IMR-90 (cell line): ENCODE measurements at regions not wholly inside any gene's neighbourhood (a gene's known extent, or its start where the extent isn't known, plus 50 kb on each side); places are given as distances from the start of the nearest gene placed in this dataset.

Experiments
- ATAC-seq: fragments of 200-7000 bp; cut with Tn5 transposase; 2 replicates; pipeline ENCODE4 v1.9.1; 2020; ENCODE audit warnings: low read depth, mild to moderate bottlenecking, moderate library complexity
- BruUV-seq: library from RNA; stranded (reverse); fragments of 400-500 nt; replicated peaks from 2 replicates; lab custom pipeline; 2021; lab: Mats Ljungman, UMichigan
- CTCF ChIA-PET: fragments of 300-600 bp; formaldehyde crosslinking; extraction: SDS; loops from one replicate; lab custom pipeline; 2021; ENCODE audit warnings: antibody characterized with exemption; lab: Yijun Ruan, JAX
- POLR2A ChIA-PET: fragments of 300-600 bp; sonication (Branson Sonifier 250); formaldehyde crosslinking; loops from one replicate; lab custom pipeline; 2022; ENCODE audit warnings: antibody characterized with exemption; ENCODE audit not compliant: unreplicated experiment; lab: Charles Lee
- DNase-seq: peaks from one replicate; pipeline ENCODE4 v3.0.0; 2013
- H2AFZ ChIP-seq: replicated peaks from 2 replicates; pipeline ENCODE3; 2013; ENCODE audit warnings: low read length, mild to moderate bottlenecking; ENCODE audit not compliant: poor library complexity
- H2AK5ac ChIP-seq: 2 replicates; pipeline ENCODE4 v1.6.1; 2013; ENCODE audit warnings: low read depth, low read length, inconsistent platforms
- H2AK9ac ChIP-seq: replicated peaks from 2 replicates; pipeline ENCODE3; 2013; ENCODE audit warnings: mild to moderate bottlenecking, low read depth, low read length, moderate library complexity; ENCODE audit not compliant: poor library complexity
- H2BK120ac ChIP-seq: 2 replicates; pipeline ENCODE4 v1.6.1; 2013; ENCODE audit warnings: low read depth, low read length, inconsistent platforms
- H2BK15ac ChIP-seq: 3 replicates; pipeline ENCODE4 v1.6.1; 2013; ENCODE audit warnings: low read depth, low read length, inconsistent platforms
- H2BK20ac ChIP-seq: 2 replicates; pipeline ENCODE4 v1.6.1; 2013; ENCODE audit warnings: low read depth, mild to moderate bottlenecking, inconsistent platforms, low read length, moderate library complexity
- H2BK5ac ChIP-seq: 2 replicates; pipeline ENCODE4 v1.6.1; 2013; ENCODE audit warnings: mild to moderate bottlenecking, low read depth, low read length, inconsistent platforms; ENCODE audit not compliant: poor library complexity, severe bottlenecking
- H3K14ac ChIP-seq: replicated peaks from 2 replicates; pipeline ENCODE4 v1.6.1; 2013; ENCODE audit warnings: low read depth, low read length, inconsistent platforms
- H3K18ac ChIP-seq: 2 replicates; pipeline ENCODE4 v1.6.1; 2013; ENCODE audit warnings: low read depth, low read length, control low read depth
- H3K23ac ChIP-seq: 2 replicates; pipeline ENCODE4 v1.6.1; 2013; ENCODE audit warnings: low read depth, low read length, inconsistent platforms
- H3K27ac ChIP-seq: 2 replicates; pipeline ENCODE4 v1.5.1; 2013; ENCODE audit warnings: mild to moderate bottlenecking, control low read depth, low read length; ENCODE audit not compliant: insufficient read depth
- H3K27me3 ChIP-seq: 2 replicates; pipeline ENCODE4 v1.6.1; 2013; ENCODE audit warnings: low read length; ENCODE audit not compliant: control insufficient read depth, insufficient read depth
- H3K36me3 ChIP-seq: 2 replicates; pipeline ENCODE4 v1.6.1; 2013; ENCODE audit warnings: low read length, mixed read lengths; ENCODE audit not compliant: control insufficient read depth, insufficient read depth
- H3K4ac ChIP-seq: 2 replicates; pipeline ENCODE4 v1.6.1; 2013; ENCODE audit warnings: low read depth, low read length, inconsistent platforms
- H3K4me1 ChIP-seq: 2 replicates; pipeline ENCODE4 v1.6.1; 2013; ENCODE audit warnings: low read length, mixed read lengths; ENCODE audit not compliant: control insufficient read depth, insufficient read depth
- H3K4me2 ChIP-seq: 2 replicates; pipeline ENCODE4 v1.6.1; 2013; ENCODE audit warnings: low read depth, mild to moderate bottlenecking, control low read depth, low read length, moderate library complexity
- H3K4me3 ChIP-seq: 2 replicates; pipeline ENCODE4 v1.5.1; 2013; ENCODE audit warnings: low read depth, mild to moderate bottlenecking, control low read depth, low read length, moderate library complexity; ENCODE audit not compliant: insufficient read depth
- H3K56ac ChIP-seq: 2 replicates; pipeline ENCODE4 v1.6.1; 2013; ENCODE audit warnings: low read length, inconsistent platforms; ENCODE audit not compliant: insufficient read depth; ENCODE audit errors: extremely low read depth
- H3K79me1 ChIP-seq, 2 experiments: 2 replicates each; pipeline ENCODE4 v1.6.1; 2013; ENCODE audit warnings: low read length in 2 of 2, inconsistent platforms in 1 of 2, low read depth in 1 of 2
- H3K9ac ChIP-seq: 2 replicates; pipeline ENCODE4 v1.6.1; 2013; ENCODE audit warnings: low read depth, low read length, control low read depth
- H3K9me1 ChIP-seq: 2 replicates; pipeline ENCODE4 v1.6.1; 2013; ENCODE audit warnings: low read length, inconsistent platforms; ENCODE audit not compliant: insufficient read depth
- H3K9me3 ChIP-seq: 2 replicates; pipeline ENCODE4 v1.6.1; 2013; ENCODE audit warnings: low read length; ENCODE audit not compliant: control insufficient read depth, insufficient read depth
- H4K20me1 ChIP-seq: 2 replicates; pipeline ENCODE4 v1.6.1; 2013; ENCODE audit warnings: low read length, inconsistent platforms; ENCODE audit not compliant: insufficient read depth
- H4K5ac ChIP-seq: 2 replicates; pipeline ENCODE4 v1.6.1; 2013; ENCODE audit warnings: mild to moderate bottlenecking, low read depth, low read length, control low read depth
- H4K8ac ChIP-seq, 2 experiments: 2 replicates each; pipeline ENCODE4 v1.6.1; 2013; ENCODE audit warnings: low read depth in 2 of 2, low read length in 2 of 2, control low read depth in 1 of 2, inconsistent platforms in 1 of 2
- H4K91ac ChIP-seq: 2 replicates; pipeline ENCODE4 v1.6.1; 2013; ENCODE audit warnings: low read depth, low read length, inconsistent platforms; ENCODE audit not compliant: insufficient read depth
- CEBPB ChIP-seq: IDR thresholded peaks from 2 replicates; pipeline ENCODE4 v1.6.1; 2012; ENCODE audit warnings: low read depth, low read length, improper control_type of control experiment
- FOS ChIP-seq: fragments of 150-350 bp; IDR thresholded peaks from 2 replicates; pipeline ENCODE4 v1.6.1; 2016; ENCODE audit warnings: low read depth, low read length
- MAZ ChIP-seq: IDR thresholded peaks from 2 replicates; pipeline ENCODE4 v1.6.1; 2012; ENCODE audit warnings: low read depth, mild to moderate bottlenecking, low read length, improper control_type of control experiment, moderate library complexity, borderline replicate concordance
- MXI1 ChIP-seq: IDR thresholded peaks from 2 replicates; pipeline ENCODE4 v1.6.1; 2012; ENCODE audit warnings: low read depth, mild to moderate bottlenecking, low read length, moderate library complexity, borderline replicate concordance
- POLR2A ChIP-seq: IDR thresholded peaks from 2 replicates; pipeline ENCODE4 v1.6.1; 2012; ENCODE audit warnings: mild to moderate bottlenecking, low read depth, low read length
- RCOR1 ChIP-seq: IDR thresholded peaks from 2 replicates; pipeline ENCODE4 v1.6.1; 2012; ENCODE audit warnings: mild to moderate bottlenecking, low read length, improper control_type of control experiment; ENCODE audit not compliant: insufficient replicate concordance
- WGBS, 2 experiments: methylation state at CpG; one replicate each; pipeline versions ENCODE4 v1.1.5 to v1.1.7; 2013; ENCODE audit warnings: missing lambda C conversion rate in 2 of 2; ENCODE audit not compliant: insufficient read length in 1 of 2; ENCODE audit errors: extremely low coverage in 2 of 2; 5-methylcytosine and 5-hydroxymethylcytosine counted together
- dilution Hi-C: fragments of 300-500 bp; cut with HindIII; formaldehyde crosslinking; loops from one replicate; pipeline ENCODE4 v1.14.3; 2018; ENCODE audit warnings: low sequenced_read_pairs; ENCODE audit not compliant: unreplicated experiment
- in situ Hi-C: fragments of 300-500 bp; cut with MboI; formaldehyde crosslinking; loops from 3 replicates; pipeline ENCODE4 v1.14.3; 2019; ENCODE audit warnings: low sequenced_read_pairs, inconsistent platforms, mixed read lengths
- intact Hi-C: fragments of 100-400 bp; cut with micrococcal nuclease; formaldehyde crosslinking; loops from 2 replicates; pipeline ENCODE4 v1.10.0; 2022
- TF ChIP-seq, protein P1 (sequence below): fragments of 150-350 bp; IDR thresholded peaks from 2 replicates; pipeline ENCODE4 v1.6.1; 2016; ENCODE audit warnings: low read depth, mild to moderate bottlenecking, low read length, moderate library complexity, borderline replicate concordance

DNA sequence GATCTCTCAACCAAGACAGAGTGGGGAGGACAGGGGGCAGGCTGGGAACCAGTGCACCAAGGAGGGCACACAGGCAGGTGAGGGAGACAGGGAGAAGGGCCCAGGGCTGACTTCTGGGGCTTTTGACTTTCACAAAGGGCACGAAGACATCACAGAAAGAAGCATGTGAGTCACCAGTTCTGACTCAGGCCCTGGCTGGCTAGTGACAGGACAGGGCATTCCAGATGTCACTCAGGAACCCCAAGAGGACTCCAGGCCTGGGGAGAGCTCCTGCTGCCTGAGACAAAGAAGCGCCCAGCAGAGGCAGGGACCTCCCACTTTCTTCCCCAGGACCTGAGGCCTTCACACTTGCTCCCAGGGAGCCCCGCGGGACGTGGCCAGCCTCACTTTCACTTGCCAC is 497.2 kb downstream of the BUD13 start:
- WGBS, 2 experiments = 0% methylated on average over 1 of the region's 5 CpGs; no CpG with 5 or more reads in 1 of the 2 experiments
- no peak overlapping the region for H2AK5ac ChIP-seq
- no peak overlapping the region for H3K56ac ChIP-seq
- H2BK20ac ChIP-seq = no peak overlapping the region
- no peak overlapping the region for H3K27ac ChIP-seq
- in situ Hi-C loops = loop anchor here (25.0 kb wide), 1 partner anchor 1938 kb away; no protein-coding TSS in a partner anchor
- H2BK5ac ChIP-seq = no peak overlapping the region
- ChIA-PET CTCF (no interaction called here), POLR2A (no interaction called here)
- no peak overlapping the region for H2AK9ac ChIP-seq
- BruUV-seq = no TSS peak
- H3K9me1 ChIP-seq = no peaks in the 10 kb centered on the region
- TF ChIP-seq MXI1 = no peak
- TF ChIP-seq, protein P1, sequence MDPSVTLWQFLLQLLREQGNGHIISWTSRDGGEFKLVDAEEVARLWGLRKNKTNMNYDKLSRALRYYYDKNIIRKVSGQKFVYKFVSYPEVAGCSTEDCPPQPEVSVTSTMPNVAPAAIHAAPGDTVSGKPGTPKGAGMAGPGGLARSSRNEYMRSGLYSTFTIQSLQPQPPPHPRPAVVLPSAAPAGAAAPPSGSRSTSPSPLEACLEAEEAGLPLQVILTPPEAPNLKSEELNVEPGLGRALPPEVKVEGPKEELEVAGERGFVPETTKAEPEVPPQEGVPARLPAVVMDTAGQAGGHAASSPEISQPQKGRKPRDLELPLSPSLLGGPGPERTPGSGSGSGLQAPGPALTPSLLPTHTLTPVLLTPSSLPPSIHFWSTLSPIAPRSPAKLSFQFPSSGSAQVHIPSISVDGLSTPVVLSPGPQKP = no peak
- no peak for TF ChIP-seq FOS
- no peak for TF ChIP-seq RCOR1
- no peak for TF ChIP-seq MAZ
- TF ChIP-seq POLR2A = no peak
- TF ChIP-seq CEBPB = no peak
- H3K18ac ChIP-seq = no peak overlapping the region
- H3K9me3 ChIP-seq = no peaks in the 10 kb centered on the region
- no peak overlapping the region for H4K8ac ChIP-seq
- intact Hi-C loops = loop anchor here (1.0 to 5.0 kb wide), 4 partner anchors 941 to 1993 kb away; no protein-coding TSS in a partner anchor
- no peaks in the 10 kb centered on the region for H3K79me1 ChIP-seq
- no peak overlapping the region for H3K9ac ChIP-seq
- no peak overlapping the region for H4K91ac ChIP-seq
- no peaks in the 10 kb centered on the region for H3K4me1 ChIP-seq
- H3K4me2 ChIP-seq = no peak overlapping the region
- ATAC-seq (no peak), DNase-seq (no peak)
- H3K4me3 ChIP-seq = no peak overlapping the region
- no peak overlapping the region for H2BK15ac ChIP-seq
- dilution Hi-C loops = no loop called here
- H4K20me1 ChIP-seq = no peaks in the 10 kb centered on the region
- no peak overlapping the region for H4K5ac ChIP-seq
- no peak overlapping the region for H2AFZ ChIP-seq
- H2BK120ac ChIP-seq = no peak overlapping the region
- H3K14ac ChIP-seq = no peak overlapping the region
- no peak overlapping the region for H3K23ac ChIP-seq
- no peak overlapping the region for H3K4ac ChIP-seq
- no peaks in the 10 kb centered on the region for H3K36me3 ChIP-seq
- no peaks in the 10 kb centered on the region; the same call in 1 of the 2 replicates for H3K27me3 ChIP-seq
